GM21619 (cell line): ENCODE measurements at regions not wholly inside any gene's neighbourhood (a gene's known extent, or its start where the extent isn't known, plus 50 kb on each side); places are given as distances from the start of the nearest gene placed in this dataset.
"Not testable (repeated sequence)": the region's sequence is repeated elsewhere in the genome, so short reads cannot be mapped to it uniquely, and the experiment has no call there.

Source experiments
- ATAC-seq: cut with Tn5 transposase; IDR thresholded peaks from one replicate; pipeline ENCODE4 v1.9.1; 2021; ENCODE audit not compliant: unreplicated experiment

GRCh38 chr16:33710696-33711087 is 251.3 kb downstream of the TP53TG3F start:
- not testable (repeated sequence) for ATAC-seq

- not testable (repeated sequence) for ATAC-seq
These were observed 252.2 kb downstream of the TP53TG3F start for GRCh38 chr16:33711616-33712015.

GRCh38 chr16:33712308-33712707 is 252.9 kb downstream of the TP53TG3F start:
- ATAC-seq, result not testable (repeated sequence)

- ATAC-seq, result not testable (repeated sequence)
These were observed 253.7 kb downstream of the TP53TG3F start for GRCh38 chr16:33712851-33713709.

GRCh38 chr16:33713710-33714538 is 254.5 kb downstream of the TP53TG3F start:
- not testable (repeated sequence) for ATAC-seq

GRCh38 chr16:33731167-33731566 is 271.8 kb downstream of the TP53TG3F start:
- ATAC-seq, result not testable (repeated sequence)

- not testable (repeated sequence) for ATAC-seq
These were observed 275.2 kb downstream of the TP53TG3F start for GRCh38 chr16:33734650-33735049.

GRCh38 chr16:33766869-33767765 is 307.7 kb downstream of the TP53TG3F start:
- not testable (repeated sequence) for ATAC-seq

GRCh38 chr16:33768710-33769109 is 309.3 kb downstream of the TP53TG3F start:
- not testable (repeated sequence) for ATAC-seq

GRCh38 chr16:33769180-33769846 is 309.9 kb downstream of the TP53TG3F start:
- ATAC-seq, result not testable (repeated sequence)

GRCh38 chr16:33770478-33770877 is 311.1 kb downstream of the TP53TG3F start:
- ATAC-seq, result not testable (repeated sequence)

GRCh38 chr16:33771211-33771610 is 311.8 kb downstream of the TP53TG3F start:
- not testable (repeated sequence) for ATAC-seq

GRCh38 chr16:33773966-33774365 is 314.6 kb downstream of the TP53TG3F start:
- not testable (repeated sequence) for ATAC-seq

GRCh38 chr16:33774724-33775123 is 315.3 kb downstream of the TP53TG3F start:
- not testable (repeated sequence) for ATAC-seq

GRCh38 chr16:33816328-33816944 is 357.0 kb downstream of the TP53TG3F start:
- ATAC-seq, result not testable (repeated sequence)

- not testable (repeated sequence) for ATAC-seq
These were observed 365.3 kb downstream of the TP53TG3F start for GRCh38 chr16:33824736-33825135.

- not testable (repeated sequence) for ATAC-seq
These were observed 368.1 kb downstream of the TP53TG3F start for GRCh38 chr16:33827522-33827921.

- ATAC-seq, result not testable (repeated sequence)
These were observed 379.7 kb downstream of the TP53TG3F start for GRCh38 chr16:33839157-33839556.

GRCh38 chr16:33844533-33844932 is 385.1 kb downstream of the TP53TG3F start:
- not testable (repeated sequence) for ATAC-seq
